ENCODE measurements at regions not wholly inside any gene's neighbourhood (a gene's known extent, or its start where the extent isn't known, plus 50 kb on each side); places are given as distances from the start of the nearest gene placed in this dataset.

DNA sequence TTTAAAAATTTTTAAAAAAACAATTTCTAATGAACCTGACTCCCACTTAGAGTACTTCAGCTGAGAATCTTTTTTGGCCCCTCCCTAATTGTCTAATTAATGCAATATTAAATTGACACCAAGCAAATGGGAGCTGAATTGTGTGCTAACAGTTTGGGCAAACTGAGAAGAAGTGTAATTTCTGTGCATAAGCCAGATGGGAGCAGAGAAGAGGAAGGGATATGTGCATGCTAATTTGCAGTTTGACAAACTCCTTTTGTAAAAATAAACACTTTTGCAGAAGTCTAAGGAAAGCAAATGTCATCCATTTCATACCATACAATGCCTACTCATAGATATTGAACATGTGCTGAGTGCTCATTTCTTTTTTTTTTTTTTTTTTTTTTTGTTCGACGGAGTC lies 332.0 kb downstream of the CYRIA start:
- Histone ChIP-seq H3K9me3 (ENCODE audit: low read length) (no peaks in the 10 kb centered on the region), H3K27ac (ENCODE audit: low read depth, low read length) (no peak overlapping the region), H3K27me3 (ENCODE audit: control insufficient read depth in 1 of 2, insufficient read depth in 2 of 2, low read length in 2 of 2) (no peaks in the 10 kb centered on the region), H3K4me3 (ENCODE audit: low read depth in 1 of 2, low read length in 2 of 2) (no peak overlapping the region), H3K9ac (ENCODE audit: low read length) (no peak overlapping the region), H3K36me3 (ENCODE audit: insufficient read depth, low read length) (no peaks in the 10 kb centered on the region), H3K4me1 (ENCODE audit: insufficient read depth, low read length) (no peaks in the 10 kb centered on the region)

DNA sequence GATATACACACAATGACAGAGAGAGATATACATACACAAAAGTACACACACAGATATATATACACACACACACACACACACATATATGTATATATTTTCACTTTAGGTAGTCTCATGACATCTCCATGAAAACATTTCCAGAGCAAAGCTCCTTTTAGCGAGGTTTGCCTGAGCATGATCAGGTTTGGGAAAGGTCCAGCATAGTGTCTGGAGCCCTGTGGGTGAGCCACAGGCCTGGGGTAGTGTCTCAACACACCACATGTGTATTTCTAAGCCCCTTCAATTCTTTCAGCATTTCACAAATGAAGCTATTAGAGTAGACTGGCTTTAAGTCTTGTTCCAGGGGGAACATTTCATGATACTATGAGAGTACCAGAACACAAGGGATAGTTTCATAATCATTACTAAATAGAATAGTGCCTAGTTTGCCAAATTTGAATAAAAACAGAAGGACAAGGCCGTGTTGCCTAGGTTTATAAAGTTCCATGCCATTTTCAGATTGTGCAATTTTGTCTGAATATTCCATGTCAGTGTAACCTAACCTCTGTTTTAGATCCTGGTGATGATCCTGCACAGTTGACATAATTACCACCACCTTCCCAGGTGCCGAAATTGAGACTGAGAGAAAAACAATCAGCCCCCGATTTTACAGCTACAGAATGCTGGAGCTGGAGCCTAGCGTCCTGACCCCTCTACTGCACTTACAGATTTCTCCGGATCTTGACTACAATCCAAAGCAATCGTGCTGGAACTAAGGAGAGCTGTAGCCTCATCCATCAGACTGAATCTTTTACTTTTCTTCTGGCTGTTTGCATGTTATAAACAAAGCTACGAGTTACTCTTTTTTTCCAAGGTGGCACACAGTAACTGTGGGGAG lies 332.7 kb downstream of the CYRIA start:
- Histone ChIP-seq H3K36me3 (ENCODE audit: insufficient read depth, low read length) (no peaks in the 10 kb centered on the region), H3K9ac (ENCODE audit: low read length) (no peak overlapping the region), H3K9me3 (ENCODE audit: low read length) (no peaks in the 10 kb centered on the region), H3K27me3 (ENCODE audit: control insufficient read depth in 1 of 2, insufficient read depth in 2 of 2, low read length in 2 of 2) (no peaks in the 10 kb centered on the region), H3K27ac (ENCODE audit: low read depth, low read length) (no peak overlapping the region), H3K4me3 (ENCODE audit: low read depth in 1 of 2, low read length in 2 of 2) (no peak overlapping the region), H3K4me1 (ENCODE audit: insufficient read depth, low read length) (no peaks in the 10 kb centered on the region)

DNA sequence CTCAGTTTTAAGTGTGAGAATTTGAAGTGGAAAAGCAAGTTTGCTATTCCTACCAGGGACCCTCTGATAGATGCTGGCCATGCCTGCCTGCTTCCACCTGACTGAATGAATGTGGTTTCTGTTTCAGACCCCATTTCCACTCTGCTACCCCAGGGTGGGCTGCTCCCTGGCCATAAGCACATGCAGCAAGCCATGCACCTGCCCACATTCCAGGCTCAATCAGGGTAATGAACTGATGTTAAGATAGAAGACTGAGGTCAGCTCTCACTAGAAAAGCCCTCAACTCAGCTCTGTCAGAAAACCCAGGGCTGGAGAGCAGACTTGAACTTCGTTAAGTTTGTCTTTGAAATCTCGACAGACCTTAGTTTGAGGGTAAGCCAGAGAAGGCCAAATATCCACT lies 333.9 kb downstream of the CYRIA start:
- Histone ChIP-seq H3K4me3 (ENCODE audit: low read depth in 1 of 2, low read length in 2 of 2) (no peak overlapping the region), H3K27me3 (ENCODE audit: control insufficient read depth in 1 of 2, insufficient read depth in 2 of 2, low read length in 2 of 2) (no peaks in the 10 kb centered on the region), H3K9ac (ENCODE audit: low read length) (no peak overlapping the region), H3K9me3 (ENCODE audit: low read length) (no peaks in the 10 kb centered on the region), H3K4me1 (ENCODE audit: insufficient read depth, low read length) (no peaks in the 10 kb centered on the region), H3K27ac (ENCODE audit: low read depth, low read length) (no peak overlapping the region), H3K36me3 (ENCODE audit: insufficient read depth, low read length) (no peaks in the 10 kb centered on the region)

DNA sequence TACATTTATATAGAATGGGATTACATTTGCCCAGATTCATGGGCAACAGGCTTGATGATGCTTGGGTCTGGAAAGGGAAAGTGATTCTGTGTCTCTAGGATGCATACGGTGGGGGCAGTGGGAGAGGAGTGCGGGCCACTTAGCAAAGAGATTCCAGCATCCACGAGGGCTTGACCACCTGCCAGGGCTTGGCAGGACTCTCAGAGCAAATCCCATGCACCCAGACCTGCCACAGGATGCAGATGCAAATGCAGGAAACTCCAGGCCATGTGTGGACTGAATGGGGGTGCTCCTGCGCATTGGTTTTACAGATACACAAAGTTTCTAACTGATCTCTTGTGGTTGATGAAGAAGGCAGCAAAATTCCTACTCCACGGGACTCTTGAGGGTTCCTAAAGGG lies 334.7 kb downstream of the CYRIA start:
- H3K4me3 ChIP-seq (ENCODE audit: low read depth in 1 of 2, low read length in 2 of 2), result no peak overlapping the region
- H3K9ac ChIP-seq (ENCODE audit: low read length), result no peak overlapping the region
- no peaks in the 10 kb centered on the region for H3K27me3 ChIP-seq (ENCODE audit: control insufficient read depth in 1 of 2, insufficient read depth in 2 of 2, low read length in 2 of 2)
- H3K27ac ChIP-seq (ENCODE audit: low read depth, low read length), result no peak overlapping the region
- H3K4me1 ChIP-seq (ENCODE audit: insufficient read depth, low read length), result no peaks in the 10 kb centered on the region
- H3K9me3 ChIP-seq (ENCODE audit: low read length), result no peaks in the 10 kb centered on the region
- H3K36me3 ChIP-seq (ENCODE audit: insufficient read depth, low read length), result no peaks in the 10 kb centered on the region

DNA sequence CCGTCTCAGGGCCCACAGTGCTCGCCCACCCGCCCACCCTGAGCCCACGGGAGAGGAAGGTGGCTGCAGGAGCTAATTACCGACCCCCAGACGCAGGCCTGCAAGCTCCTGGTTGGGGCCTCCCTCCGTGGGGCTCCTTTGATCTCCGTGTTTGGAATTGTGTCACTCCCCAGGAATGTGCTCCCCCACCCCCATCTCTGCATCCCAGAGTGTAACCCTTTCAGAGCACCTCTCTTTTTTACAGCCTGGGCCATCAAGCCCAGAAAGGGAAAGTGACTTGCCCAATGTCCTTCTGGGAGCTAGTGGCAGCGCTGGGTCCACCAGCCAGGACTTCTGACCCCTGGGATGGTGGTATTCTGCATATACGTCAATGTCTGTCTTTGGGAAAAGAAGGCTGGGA lies 335.1 kb downstream of the CYRIA start:
- no peak overlapping the region for H3K27ac ChIP-seq (ENCODE audit: low read depth, low read length)
- no peak overlapping the region for H3K4me3 ChIP-seq (ENCODE audit: low read depth in 1 of 2, low read length in 2 of 2)
- no peaks in the 10 kb centered on the region for H3K27me3 ChIP-seq (ENCODE audit: control insufficient read depth in 1 of 2, insufficient read depth in 2 of 2, low read length in 2 of 2)
- no peaks in the 10 kb centered on the region for H3K9me3 ChIP-seq (ENCODE audit: low read length)
- H3K4me1 ChIP-seq (ENCODE audit: insufficient read depth, low read length), result no peaks in the 10 kb centered on the region
- no peaks in the 10 kb centered on the region for H3K36me3 ChIP-seq (ENCODE audit: insufficient read depth, low read length)
- no peak overlapping the region for H3K9ac ChIP-seq (ENCODE audit: low read length)

DNA sequence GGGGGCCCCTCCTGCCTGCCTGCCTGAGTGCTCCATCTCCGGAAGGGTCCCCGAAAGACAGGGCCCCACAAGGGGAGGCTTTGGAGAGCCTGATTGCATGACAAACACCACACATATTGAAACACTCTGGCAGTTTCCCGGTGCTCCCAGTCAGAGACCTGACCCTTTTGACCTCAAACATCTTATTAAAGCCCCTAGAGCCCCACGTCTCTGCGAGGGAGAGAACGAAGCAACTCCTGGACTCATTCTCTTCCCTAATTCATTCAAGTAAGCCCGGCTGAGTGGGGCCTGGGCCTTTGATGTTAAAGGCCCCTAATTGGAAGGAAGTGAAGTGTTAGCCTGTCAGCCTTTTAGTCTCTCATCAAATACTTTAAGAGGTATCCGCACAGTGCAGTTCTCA lies 335.6 kb downstream of the CYRIA start:
- no peaks in the 10 kb centered on the region for H3K27me3 ChIP-seq (ENCODE audit: control insufficient read depth in 1 of 2, insufficient read depth in 2 of 2, low read length in 2 of 2)
- H3K4me3 ChIP-seq (ENCODE audit: low read depth in 1 of 2, low read length in 2 of 2), result no peak overlapping the region
- no peaks in the 10 kb centered on the region for H3K4me1 ChIP-seq (ENCODE audit: insufficient read depth, low read length)
- H3K9me3 ChIP-seq (ENCODE audit: low read length), result no peaks in the 10 kb centered on the region
- H3K36me3 ChIP-seq (ENCODE audit: insufficient read depth, low read length), result no peaks in the 10 kb centered on the region
- H3K9ac ChIP-seq (ENCODE audit: low read length), result no peak overlapping the region
- H3K27ac ChIP-seq (ENCODE audit: low read depth, low read length), result no peak overlapping the region

DNA sequence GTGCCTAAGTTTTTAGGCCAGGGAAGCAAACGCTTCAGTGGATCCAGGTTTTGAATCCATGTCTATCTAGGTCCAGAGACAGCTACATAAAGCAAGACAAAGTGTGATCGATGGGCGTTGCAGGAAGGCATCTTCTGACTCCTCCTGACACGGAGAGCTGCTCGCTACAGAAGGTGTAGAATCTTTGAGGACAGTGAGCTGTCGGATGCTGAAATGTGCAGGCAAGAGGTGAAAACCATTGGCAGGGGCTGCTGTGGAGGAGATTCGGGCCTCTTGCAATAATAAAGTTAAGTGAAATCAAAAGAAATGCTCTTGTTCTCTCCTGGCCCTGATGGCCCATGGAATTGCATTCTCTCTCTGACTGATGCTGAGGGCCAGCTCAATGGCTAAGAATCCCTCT lies 336.2 kb downstream of the CYRIA start:
- H3K27me3 ChIP-seq (ENCODE audit: control insufficient read depth in 1 of 2, insufficient read depth in 2 of 2, low read length in 2 of 2), result no peaks in the 10 kb centered on the region
- H3K4me1 ChIP-seq (ENCODE audit: insufficient read depth, low read length), result no peaks in the 10 kb centered on the region
- H3K36me3 ChIP-seq (ENCODE audit: insufficient read depth, low read length), result no peaks in the 10 kb centered on the region

DNA sequence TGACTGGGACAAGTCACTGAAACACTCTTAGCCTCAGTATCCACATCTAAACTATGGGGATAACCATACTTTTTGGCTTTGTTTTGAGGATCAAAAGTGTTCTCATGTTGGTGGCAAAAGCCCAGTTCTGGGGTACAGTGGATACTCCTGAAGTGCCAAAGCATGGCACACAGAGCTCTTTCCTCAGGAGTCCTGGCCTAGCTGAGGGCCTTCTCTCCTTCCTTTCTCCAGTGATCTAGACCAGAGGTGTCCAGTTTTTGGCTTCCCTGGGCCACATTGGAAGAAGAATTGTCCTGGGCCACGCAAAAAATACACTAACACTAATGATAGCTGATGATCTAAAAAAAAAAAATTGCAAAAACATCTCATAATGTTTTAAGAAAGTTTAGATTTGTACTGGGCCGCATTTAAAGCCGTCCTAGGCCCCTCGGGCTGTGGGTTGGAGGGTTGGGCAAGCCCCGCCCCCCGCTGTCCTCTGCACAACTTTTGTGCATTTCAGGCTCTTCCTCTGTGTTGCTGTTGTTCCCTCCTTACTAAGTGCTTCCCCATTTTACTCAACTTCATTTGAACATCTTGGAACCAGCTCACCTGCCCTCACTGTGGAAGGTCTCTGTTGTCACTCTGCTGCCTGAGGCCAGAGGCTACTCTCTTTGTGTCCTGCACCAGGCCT lies 337.0 kb downstream of the CYRIA start:
- no peaks in the 10 kb centered on the region for H3K9me3 ChIP-seq (ENCODE audit: low read length)
- H3K27ac ChIP-seq (ENCODE audit: low read depth, low read length), result no peak overlapping the region
- no peaks in the 10 kb centered on the region for H3K27me3 ChIP-seq (ENCODE audit: control insufficient read depth in 1 of 2, insufficient read depth in 2 of 2, low read length in 2 of 2)
- no peaks in the 10 kb centered on the region for H3K36me3 ChIP-seq (ENCODE audit: insufficient read depth, low read length)
- H3K4me3 ChIP-seq (ENCODE audit: low read depth in 1 of 2, low read length in 2 of 2), result no peak overlapping the region
- no peak overlapping the region for H3K9ac ChIP-seq (ENCODE audit: low read length)
- no peaks in the 10 kb centered on the region for H3K4me1 ChIP-seq (ENCODE audit: insufficient read depth, low read length)

More for the DNA sequence above, 336.2 kb downstream of the CYRIA start:
- Histone ChIP-seq H3K27ac (ENCODE audit: low read depth, low read length) (no peak overlapping the region), H3K9ac (ENCODE audit: low read length) (no peak overlapping the region), H3K9me3 (ENCODE audit: low read length) (no peaks in the 10 kb centered on the region), H3K4me3 (ENCODE audit: low read depth in 1 of 2, low read length in 2 of 2) (no peak overlapping the region)

DNA sequence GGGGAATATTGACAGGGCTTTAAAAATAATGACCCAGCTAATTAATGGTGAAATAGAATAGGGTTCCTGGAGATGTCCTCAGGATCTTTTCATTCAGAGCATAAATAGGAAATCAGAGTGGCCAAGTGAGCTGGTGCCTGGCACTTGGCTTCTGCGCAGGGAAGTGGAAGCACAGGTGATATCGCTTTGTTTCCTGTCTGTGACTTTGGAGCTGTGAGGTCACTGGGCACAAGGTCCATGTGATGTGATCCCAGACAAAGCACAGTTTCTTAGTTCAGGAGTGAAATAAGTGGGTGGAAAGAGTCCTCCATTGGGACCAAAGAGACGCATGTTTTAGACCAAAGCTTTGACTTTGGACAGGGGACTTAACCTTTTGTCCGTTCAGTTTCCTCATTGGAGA lies 338.3 kb downstream of the CYRIA start:
- Histone ChIP-seq H3K27me3 (ENCODE audit: control insufficient read depth in 1 of 2, insufficient read depth in 2 of 2, low read length in 2 of 2) (no peaks in the 10 kb centered on the region), H3K27ac (ENCODE audit: low read depth, low read length) (no peak overlapping the region), H3K36me3 (ENCODE audit: insufficient read depth, low read length) (no peaks in the 10 kb centered on the region), H3K4me1 (ENCODE audit: insufficient read depth, low read length) (no peaks in the 10 kb centered on the region), H3K9me3 (ENCODE audit: low read length) (no peaks in the 10 kb centered on the region), H3K4me3 (ENCODE audit: low read depth in 1 of 2, low read length in 2 of 2) (no peak overlapping the region), H3K9ac (ENCODE audit: low read length) (no peak overlapping the region)

DNA sequence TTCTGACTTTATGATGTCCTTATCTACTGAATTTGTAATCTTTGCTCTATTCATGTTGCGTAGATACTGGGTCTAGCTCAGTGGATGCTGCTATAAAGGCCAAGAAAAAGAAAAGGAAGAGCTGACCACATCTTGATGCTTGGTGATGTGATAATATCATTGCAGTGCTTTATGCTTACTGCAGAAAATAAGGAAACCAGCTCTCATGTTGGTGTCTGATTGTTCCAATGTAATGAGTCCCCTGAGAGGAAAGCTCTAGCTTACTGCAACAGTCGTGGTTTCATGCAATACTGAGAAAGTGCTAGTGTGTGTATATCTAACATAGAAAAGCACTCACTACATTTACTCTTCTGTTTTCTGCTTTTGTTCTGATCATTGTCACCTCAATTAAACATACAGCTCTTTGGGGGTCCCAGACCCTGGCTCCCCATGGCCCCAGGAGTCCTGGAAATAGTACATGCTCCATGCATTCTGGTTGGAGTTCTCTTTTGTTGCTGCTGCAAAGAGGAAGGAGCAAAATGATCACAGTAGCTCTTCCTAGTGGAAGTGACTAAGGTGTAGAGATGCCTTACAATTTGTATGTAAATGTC lies 338.8 kb downstream of the CYRIA start:
- H3K9me3 ChIP-seq (ENCODE audit: low read length), result no peaks in the 10 kb centered on the region
- H3K27ac ChIP-seq (ENCODE audit: low read depth, low read length), result no peak overlapping the region
- no peaks in the 10 kb centered on the region for H3K36me3 ChIP-seq (ENCODE audit: insufficient read depth, low read length)
- no peak overlapping the region for H3K4me3 ChIP-seq (ENCODE audit: low read depth in 1 of 2, low read length in 2 of 2)
- H3K9ac ChIP-seq (ENCODE audit: low read length), result no peak overlapping the region
- no peaks in the 10 kb centered on the region for H3K27me3 ChIP-seq (ENCODE audit: control insufficient read depth in 1 of 2, insufficient read depth in 2 of 2, low read length in 2 of 2)
- no peaks in the 10 kb centered on the region for H3K4me1 ChIP-seq (ENCODE audit: insufficient read depth, low read length)

DNA sequence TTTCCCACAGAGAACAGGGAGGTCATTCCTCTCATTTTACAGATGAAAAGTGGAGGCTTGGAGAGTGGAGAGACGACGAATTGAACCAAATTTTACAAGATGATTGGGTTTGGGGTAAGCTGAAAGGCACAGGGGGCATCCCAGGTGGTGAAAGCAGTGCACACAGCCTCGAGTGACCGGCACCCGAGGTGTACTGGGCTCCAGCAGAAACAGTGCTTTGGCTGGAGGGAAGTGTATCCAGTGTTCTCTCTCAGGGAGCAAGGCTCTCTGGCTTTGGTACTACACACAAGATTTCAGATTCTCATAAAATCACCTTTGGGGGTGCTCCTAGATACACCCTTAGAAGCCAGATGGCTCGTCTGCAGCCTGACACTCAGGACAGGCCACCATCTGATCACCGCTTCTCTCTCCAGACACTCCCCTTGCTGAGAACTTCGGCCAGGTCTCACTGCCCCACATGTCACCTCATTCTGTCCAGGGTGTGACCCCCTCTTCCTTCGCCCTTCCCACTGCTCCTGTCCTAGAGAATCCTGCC lies 339.6 kb downstream of the CYRIA start:
- H3K4me3 ChIP-seq (ENCODE audit: low read depth in 1 of 2, low read length in 2 of 2), result no peak overlapping the region
- no peaks in the 10 kb centered on the region for H3K4me1 ChIP-seq (ENCODE audit: insufficient read depth, low read length)
- no peaks in the 10 kb centered on the region for H3K36me3 ChIP-seq (ENCODE audit: insufficient read depth, low read length)
- no peaks in the 10 kb centered on the region for H3K9me3 ChIP-seq (ENCODE audit: low read length)
- H3K9ac ChIP-seq (ENCODE audit: low read length), result no peak overlapping the region
- no peak overlapping the region for H3K27ac ChIP-seq (ENCODE audit: low read depth, low read length)
- no peaks in the 10 kb centered on the region for H3K27me3 ChIP-seq (ENCODE audit: control insufficient read depth in 1 of 2, insufficient read depth in 2 of 2, low read length in 2 of 2)
